HG02610 (cell line): ENCODE measurements at regions not wholly inside any gene's neighbourhood (a gene's known extent, or its start where the extent isn't known, plus 50 kb on each side); places are given as distances from the start of the nearest gene placed in this dataset.

Experiments
- ATAC-seq: cut with Tn5 transposase; IDR thresholded peaks from one replicate; pipeline ENCODE4 v1.9.1; 2021; ENCODE audit warnings: mild to moderate bottlenecking, moderate library complexity; ENCODE audit not compliant: unreplicated experiment

- no peak for ATAC-seq
Observed at GRCh38 chr3:30113906-30114305, 492.5 kb upstream of the TGFBR2 start.

GRCh38 chr3:30114918-30115317 lies 491.5 kb upstream of the TGFBR2 start:
- no peak for ATAC-seq

GRCh38 chr3:30122359-30122758 lies 484.0 kb upstream of the TGFBR2 start:
- ATAC-seq = no peak

GRCh38 chr3:30123224-30123623 lies 483.2 kb upstream of the TGFBR2 start:
- ATAC-seq = no peak

- no peak for ATAC-seq
Observed at GRCh38 chr3:30123755-30124154, 482.6 kb upstream of the TGFBR2 start.

- no peak for ATAC-seq
Observed at GRCh38 chr3:30124435-30125370, 481.7 kb upstream of the TGFBR2 start.

GRCh38 chr3:30129765-30130164 lies 476.6 kb upstream of the TGFBR2 start:
- ATAC-seq = no peak

GRCh38 chr3:30130391-30130790 lies 476.0 kb upstream of the TGFBR2 start:
- ATAC-seq = no peak

- ATAC-seq = no peak
Observed at GRCh38 chr3:30131191-30131590, 475.2 kb upstream of the TGFBR2 start.

- ATAC-seq = no peak
Observed at GRCh38 chr3:30135190-30135589, 471.2 kb upstream of the TGFBR2 start.

GRCh38 chr3:30139283-30139682 lies 467.1 kb upstream of the TGFBR2 start:
- no peak for ATAC-seq

GRCh38 chr3:30140356-30141075 lies 465.9 kb upstream of the TGFBR2 start:
- ATAC-seq = no peak

- no peak for ATAC-seq
Observed at GRCh38 chr3:30141178-30141581, 465.2 kb upstream of the TGFBR2 start.

- ATAC-seq = no peak
Observed at GRCh38 chr3:30141927-30142326, 464.5 kb upstream of the TGFBR2 start.

GRCh38 chr3:30142946-30143345 lies 463.5 kb upstream of the TGFBR2 start:
- no peak for ATAC-seq

- ATAC-seq = no peak
Observed at GRCh38 chr3:30145281-30145680, 461.1 kb upstream of the TGFBR2 start.

- no peak for ATAC-seq
Observed at GRCh38 chr3:30146978-30147377, 459.4 kb upstream of the TGFBR2 start.

GRCh38 chr3:30154853-30155252 lies 451.5 kb upstream of the TGFBR2 start:
- ATAC-seq = no peak

- ATAC-seq = no peak
Observed at GRCh38 chr3:30155755-30156154, 450.6 kb upstream of the TGFBR2 start.

- no peak for ATAC-seq
Observed at GRCh38 chr3:30156586-30157498, 449.6 kb upstream of the TGFBR2 start.

GRCh38 chr3:30161375-30161774 lies 445.0 kb upstream of the TGFBR2 start:
- ATAC-seq = no peak
